ENCODE measurements at regions not wholly inside any gene's neighbourhood (a gene's known extent, or its start where the extent isn't known, plus 50 kb on each side); places are given as distances from the start of the nearest gene placed in this dataset.

- TF ChIP-seq CTCF (IDR thresholded peaks at IDR 0.05; ENCODE audit: insufficient read depth, low read depth, low read length, missing control alignments) = no peak
- no peak overlapping the region for H3K4me3 ChIP-seq (ENCODE audit: low read depth, low read length)
- no peak for DNase-seq (ENCODE audit: low read depth)
These were observed 147.2 kb upstream of the DYRK2 start for GRCh38 chr12:67501362-67501761.

- no peak for TF ChIP-seq CTCF (IDR thresholded peaks at IDR 0.05; ENCODE audit: insufficient read depth, low read depth, low read length, missing control alignments)
These were observed 144.5 kb upstream of the DYRK2 start for GRCh38 chr12:67504026-67504425.

GRCh38 chr12:67506739-67507138, 141.8 kb upstream of the DYRK2 start:
- no peak overlapping the region for H3K4me3 ChIP-seq (ENCODE audit: low read depth, low read length)
- TF ChIP-seq CTCF (IDR thresholded peaks at IDR 0.05; ENCODE audit: insufficient read depth, low read depth, low read length, missing control alignments) = no peak
- DNase-seq (ENCODE audit: low read depth) = no peak

More at GRCh38 chr12:67504026-67504425, 144.5 kb upstream of the DYRK2 start:
- no peak overlapping the region for H3K4me3 ChIP-seq (ENCODE audit: low read depth, low read length)
- DNase-seq (ENCODE audit: low read depth) = no peak

- H3K4me3 ChIP-seq (ENCODE audit: low read depth, low read length) = no peak overlapping the region
- no peak for TF ChIP-seq CTCF (IDR thresholded peaks at IDR 0.05; ENCODE audit: insufficient read depth, low read depth, low read length, missing control alignments)
- no peak for DNase-seq (ENCODE audit: low read depth)
These were observed 139.7 kb upstream of the DYRK2 start for GRCh38 chr12:67508830-67509229.

- DNase-seq (ENCODE audit: low read depth) = no peak
- H3K4me3 ChIP-seq (ENCODE audit: low read depth, low read length) = no peak overlapping the region
- TF ChIP-seq CTCF (IDR thresholded peaks at IDR 0.05; ENCODE audit: insufficient read depth, low read depth, low read length, missing control alignments) = no peak
These were observed 138.7 kb upstream of the DYRK2 start for GRCh38 chr12:67509666-67510386.

- DNase-seq (ENCODE audit: low read depth) = no peak
- TF ChIP-seq CTCF (IDR thresholded peaks at IDR 0.05; ENCODE audit: insufficient read depth, low read depth, low read length, missing control alignments) = no peak
- no peak overlapping the region for H3K4me3 ChIP-seq (ENCODE audit: low read depth, low read length)
These were observed 136.5 kb upstream of the DYRK2 start for GRCh38 chr12:67512061-67512460.

- H3K4me3 ChIP-seq (ENCODE audit: low read depth, low read length) = no peak overlapping the region
- TF ChIP-seq CTCF (IDR thresholded peaks at IDR 0.05; ENCODE audit: insufficient read depth, low read depth, low read length, missing control alignments) = no peak
- DNase-seq (ENCODE audit: low read depth) = no peak
These were observed 134.0 kb upstream of the DYRK2 start for GRCh38 chr12:67514502-67514901.
